ENCODE measurements at regions not wholly inside any gene's neighbourhood (a gene's known extent, or its start where the extent isn't known, plus 50 kb on each side); places are given as distances from the start of the nearest gene placed in this dataset.

DNA sequence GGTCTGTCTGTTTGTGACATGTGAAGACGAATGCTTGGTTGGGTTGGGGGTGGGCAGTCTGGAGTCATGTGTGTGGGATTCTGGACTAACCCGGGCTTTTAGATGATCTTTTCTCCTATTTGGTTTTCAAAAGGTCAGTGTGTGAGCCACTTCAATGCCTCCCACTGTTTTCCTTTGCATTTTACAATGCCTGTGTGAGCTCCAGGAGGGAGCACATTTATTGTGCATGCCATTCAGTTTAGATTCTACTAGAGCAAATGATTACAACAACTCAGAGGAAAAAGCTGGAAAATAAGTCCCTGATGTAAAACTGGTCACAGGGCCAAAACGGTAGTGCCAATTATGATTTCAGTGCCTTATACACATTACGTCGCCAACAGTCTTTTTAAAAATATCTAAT is 90.9 kb downstream of the LYPLAL1 start:
- no peak for TF ChIP-seq ZNF114 (tag by site-specific recombination; IDR thresholded peaks at IDR 0.05)
- TF ChIP-seq, protein P1, sequence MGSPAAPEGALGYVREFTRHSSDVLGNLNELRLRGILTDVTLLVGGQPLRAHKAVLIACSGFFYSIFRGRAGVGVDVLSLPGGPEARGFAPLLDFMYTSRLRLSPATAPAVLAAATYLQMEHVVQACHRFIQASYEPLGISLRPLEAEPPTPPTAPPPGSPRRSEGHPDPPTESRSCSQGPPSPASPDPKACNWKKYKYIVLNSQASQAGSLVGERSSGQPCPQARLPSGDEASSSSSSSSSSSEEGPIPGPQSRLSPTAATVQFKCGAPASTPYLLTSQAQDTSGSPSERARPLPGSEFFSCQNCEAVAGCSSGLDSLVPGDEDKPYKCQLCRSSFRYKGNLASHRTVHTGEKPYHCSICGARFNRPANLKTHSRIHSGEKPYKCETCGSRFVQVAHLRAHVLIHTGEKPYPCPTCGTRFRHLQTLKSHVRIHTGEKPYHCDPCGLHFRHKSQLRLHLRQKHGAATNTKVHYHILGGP (tag by site-specific recombination; IDR thresholded peaks at IDR 0.05), result no peak
- TF ChIP-seq ZNF510 (tag by site-specific recombination; IDR thresholded peaks at IDR 0.05; ENCODE audit: insufficient replicate concordance), result no peak
- no peak for TF ChIP-seq ZNF416 (tag by site-specific recombination; IDR thresholded peaks at IDR 0.05)
- TF ChIP-seq, protein P2, sequence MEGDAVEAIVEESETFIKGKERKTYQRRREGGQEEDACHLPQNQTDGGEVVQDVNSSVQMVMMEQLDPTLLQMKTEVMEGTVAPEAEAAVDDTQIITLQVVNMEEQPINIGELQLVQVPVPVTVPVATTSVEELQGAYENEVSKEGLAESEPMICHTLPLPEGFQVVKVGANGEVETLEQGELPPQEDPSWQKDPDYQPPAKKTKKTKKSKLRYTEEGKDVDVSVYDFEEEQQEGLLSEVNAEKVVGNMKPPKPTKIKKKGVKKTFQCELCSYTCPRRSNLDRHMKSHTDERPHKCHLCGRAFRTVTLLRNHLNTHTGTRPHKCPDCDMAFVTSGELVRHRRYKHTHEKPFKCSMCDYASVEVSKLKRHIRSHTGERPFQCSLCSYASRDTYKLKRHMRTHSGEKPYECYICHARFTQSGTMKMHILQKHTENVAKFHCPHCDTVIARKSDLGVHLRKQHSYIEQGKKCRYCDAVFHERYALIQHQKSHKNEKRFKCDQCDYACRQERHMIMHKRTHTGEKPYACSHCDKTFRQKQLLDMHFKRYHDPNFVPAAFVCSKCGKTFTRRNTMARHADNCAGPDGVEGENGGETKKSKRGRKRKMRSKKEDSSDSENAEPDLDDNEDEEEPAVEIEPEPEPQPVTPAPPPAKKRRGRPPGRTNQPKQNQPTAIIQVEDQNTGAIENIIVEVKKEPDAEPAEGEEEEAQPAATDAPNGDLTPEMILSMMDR (tag by site-specific recombination; IDR thresholded peaks at IDR 0.05), result no peak
- no peak for TF ChIP-seq ZNF785 (tag by site-specific recombination; IDR thresholded peaks at IDR 0.05)
- TF ChIP-seq, protein P3, sequence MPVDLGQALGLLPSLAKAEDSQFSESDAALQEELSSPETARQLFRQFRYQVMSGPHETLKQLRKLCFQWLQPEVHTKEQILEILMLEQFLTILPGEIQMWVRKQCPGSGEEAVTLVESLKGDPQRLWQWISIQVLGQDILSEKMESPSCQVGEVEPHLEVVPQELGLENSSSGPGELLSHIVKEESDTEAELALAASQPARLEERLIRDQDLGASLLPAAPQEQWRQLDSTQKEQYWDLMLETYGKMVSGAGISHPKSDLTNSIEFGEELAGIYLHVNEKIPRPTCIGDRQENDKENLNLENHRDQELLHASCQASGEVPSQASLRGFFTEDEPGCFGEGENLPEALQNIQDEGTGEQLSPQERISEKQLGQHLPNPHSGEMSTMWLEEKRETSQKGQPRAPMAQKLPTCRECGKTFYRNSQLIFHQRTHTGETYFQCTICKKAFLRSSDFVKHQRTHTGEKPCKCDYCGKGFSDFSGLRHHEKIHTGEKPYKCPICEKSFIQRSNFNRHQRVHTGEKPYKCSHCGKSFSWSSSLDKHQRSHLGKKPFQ (tag by site-specific recombination; IDR thresholded peaks at IDR 0.05), result peak; percentile 55; the same call in 1 of the 2 replicates
- TF ChIP-seq ZNF664 (tag by site-specific recombination; IDR thresholded peaks at IDR 0.05), result no peak
- TF ChIP-seq, protein P4, sequence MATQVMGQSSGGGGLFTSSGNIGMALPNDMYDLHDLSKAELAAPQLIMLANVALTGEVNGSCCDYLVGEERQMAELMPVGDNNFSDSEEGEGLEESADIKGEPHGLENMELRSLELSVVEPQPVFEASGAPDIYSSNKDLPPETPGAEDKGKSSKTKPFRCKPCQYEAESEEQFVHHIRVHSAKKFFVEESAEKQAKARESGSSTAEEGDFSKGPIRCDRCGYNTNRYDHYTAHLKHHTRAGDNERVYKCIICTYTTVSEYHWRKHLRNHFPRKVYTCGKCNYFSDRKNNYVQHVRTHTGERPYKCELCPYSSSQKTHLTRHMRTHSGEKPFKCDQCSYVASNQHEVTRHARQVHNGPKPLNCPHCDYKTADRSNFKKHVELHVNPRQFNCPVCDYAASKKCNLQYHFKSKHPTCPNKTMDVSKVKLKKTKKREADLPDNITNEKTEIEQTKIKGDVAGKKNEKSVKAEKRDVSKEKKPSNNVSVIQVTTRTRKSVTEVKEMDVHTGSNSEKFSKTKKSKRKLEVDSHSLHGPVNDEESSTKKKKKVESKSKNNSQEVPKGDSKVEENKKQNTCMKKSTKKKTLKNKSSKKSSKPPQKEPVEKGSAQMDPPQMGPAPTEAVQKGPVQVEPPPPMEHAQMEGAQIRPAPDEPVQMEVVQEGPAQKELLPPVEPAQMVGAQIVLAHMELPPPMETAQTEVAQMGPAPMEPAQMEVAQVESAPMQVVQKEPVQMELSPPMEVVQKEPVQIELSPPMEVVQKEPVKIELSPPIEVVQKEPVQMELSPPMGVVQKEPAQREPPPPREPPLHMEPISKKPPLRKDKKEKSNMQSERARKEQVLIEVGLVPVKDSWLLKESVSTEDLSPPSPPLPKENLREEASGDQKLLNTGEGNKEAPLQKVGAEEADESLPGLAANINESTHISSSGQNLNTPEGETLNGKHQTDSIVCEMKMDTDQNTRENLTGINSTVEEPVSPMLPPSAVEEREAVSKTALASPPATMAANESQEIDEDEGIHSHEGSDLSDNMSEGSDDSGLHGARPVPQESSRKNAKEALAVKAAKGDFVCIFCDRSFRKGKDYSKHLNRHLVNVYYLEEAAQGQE (tag by site-specific recombination; IDR thresholded peaks at IDR 0.05), result no peak
- TF ChIP-seq ZBTB17 (tag by site-specific recombination; IDR thresholded peaks at IDR 0.05), result 0 out of 2 replicates have a peak, but pooled peaks have one; percentile 31
- TF ChIP-seq ZSCAN30 (tag by site-specific recombination; IDR thresholded peaks at IDR 0.05), result no peak
